ENCODE measurements at regions not wholly inside any gene's neighbourhood (a gene's known extent, or its start where the extent isn't known, plus 50 kb on each side); places are given as distances from the start of the nearest gene placed in this dataset.
"Not testable (repeated sequence)": the region's sequence is repeated elsewhere in the genome, so short reads cannot be mapped to it uniquely, and the experiment has no call there.

DNA sequence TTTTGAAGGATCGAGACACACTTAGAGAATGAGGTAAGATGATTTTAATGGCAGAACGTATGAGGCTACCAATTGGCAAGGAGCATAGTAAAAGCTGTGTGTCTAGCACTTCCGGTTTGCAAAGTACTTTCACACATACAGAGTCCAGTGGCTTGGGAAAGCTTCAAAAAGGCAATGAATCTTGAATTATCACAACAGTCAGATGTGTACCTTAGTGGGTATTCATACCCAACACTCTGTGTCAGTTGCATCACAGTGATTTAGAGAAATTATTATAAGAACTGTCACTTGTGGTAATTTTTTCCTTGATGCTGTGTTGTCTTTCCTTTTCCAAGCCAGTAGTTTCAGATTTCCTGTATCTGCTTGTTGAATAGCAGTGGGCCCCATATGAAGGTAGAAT is 424.1 kb downstream of the PCNX1 start:
- DNase-seq: no peak

GRCh38 chr14:71332476-71332875 is 425.2 kb downstream of the PCNX1 start:
- DNase-seq: no peak

DNA sequence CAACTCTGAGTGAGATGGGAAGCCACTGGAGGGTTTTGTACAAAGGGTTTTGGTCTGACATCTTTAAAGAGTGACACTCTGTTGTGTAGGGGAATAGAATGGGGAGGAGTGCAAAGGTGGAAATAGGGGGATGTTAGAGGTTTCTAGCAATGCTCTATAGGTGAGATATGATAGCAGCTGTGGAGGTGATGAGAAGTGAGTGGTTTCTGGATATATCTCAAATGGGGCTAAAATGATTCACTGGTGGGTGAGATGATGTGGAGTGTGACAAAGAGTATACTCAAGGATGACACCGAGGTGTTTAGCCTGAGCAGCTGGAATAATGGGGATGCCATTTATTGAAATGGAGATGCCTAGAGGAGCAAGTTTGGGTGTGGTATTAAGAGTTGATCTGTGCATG is 426.4 kb downstream of the PCNX1 start:
- DNase-seq: no peak

GRCh38 chr14:71336489-71337192 is 429.4 kb downstream of the PCNX1 start:
- no peak for DNase-seq

DNA sequence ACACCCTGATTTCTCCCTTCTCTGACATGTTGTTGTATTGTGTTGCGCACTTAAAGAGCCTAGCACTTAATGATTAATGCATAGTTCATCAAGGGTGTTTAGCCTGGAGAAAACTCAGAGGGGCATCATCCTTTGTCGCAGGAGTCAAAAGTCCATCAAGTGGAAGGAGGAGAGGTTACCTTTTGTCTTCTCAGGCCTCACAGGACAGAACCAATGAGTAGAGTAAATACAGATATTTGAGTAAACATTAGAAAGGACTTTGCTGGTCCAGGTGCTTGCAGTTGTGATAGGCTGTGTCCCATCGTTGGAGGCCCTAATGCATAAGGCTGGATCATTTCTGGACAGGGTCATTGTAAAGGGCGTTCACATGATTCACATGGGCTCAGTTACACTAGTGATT is 430.9 kb downstream of the PCNX1 start:
- no peak for DNase-seq

DNA sequence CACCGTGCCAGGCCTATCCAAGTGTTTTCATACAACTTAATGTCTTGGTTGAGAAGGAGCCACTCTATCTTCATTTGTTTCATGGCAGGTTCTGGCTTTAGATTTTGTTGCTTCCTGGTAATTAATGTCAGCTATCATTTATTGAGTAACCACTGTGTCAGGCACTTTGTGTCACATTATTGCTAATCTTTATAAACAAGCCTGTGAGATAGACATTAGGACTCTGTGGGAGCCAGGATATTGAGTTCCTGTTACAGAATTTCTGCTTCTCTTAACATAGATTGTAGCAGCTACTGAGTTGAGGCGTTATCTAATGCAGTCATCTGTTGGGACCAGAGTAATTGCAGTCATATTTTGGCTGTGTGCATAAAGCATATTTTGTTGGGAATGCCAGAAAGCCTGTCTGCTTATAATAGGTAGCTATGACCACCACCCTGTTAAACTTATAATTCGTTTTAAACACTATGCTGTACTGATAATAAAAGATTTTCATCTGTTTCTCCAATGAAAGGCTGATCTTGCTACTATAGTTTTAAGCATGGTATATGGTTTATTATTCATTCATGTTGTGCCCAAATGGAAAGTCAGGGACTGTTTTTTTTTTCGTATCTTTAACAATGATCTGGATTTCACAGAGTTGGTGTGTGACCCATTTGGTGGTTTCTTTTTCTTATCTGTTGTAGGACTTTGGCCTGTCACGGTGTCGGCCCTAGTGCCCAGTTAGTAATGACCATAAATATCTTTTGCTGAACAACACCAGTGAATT is 432.6 kb downstream of the PCNX1 start:
- DNase-seq: peak in 2 of 3 donors; percentile 16 to 52

DNA sequence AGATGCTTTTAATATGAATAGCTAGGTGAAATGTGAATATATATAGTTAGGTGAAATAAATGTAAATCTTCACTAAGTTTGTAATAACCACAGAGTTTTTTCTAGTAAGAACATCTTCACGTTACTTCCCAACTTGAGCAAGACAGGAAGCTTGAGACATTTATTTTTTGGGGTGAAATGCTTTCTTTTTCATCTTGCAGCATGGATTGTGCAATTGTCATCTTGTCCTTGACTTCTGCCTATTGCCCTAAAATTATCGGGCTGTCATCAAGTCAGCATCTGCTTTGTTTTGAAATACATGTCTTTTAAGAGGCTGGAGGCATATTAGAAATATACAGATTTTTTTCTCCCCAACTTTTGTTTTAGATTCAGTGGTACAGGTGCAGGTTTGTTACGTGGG is 433.9 kb downstream of the PCNX1 start:
- DNase-seq: peak; percentile 63 to 88 (median 79)

DNA sequence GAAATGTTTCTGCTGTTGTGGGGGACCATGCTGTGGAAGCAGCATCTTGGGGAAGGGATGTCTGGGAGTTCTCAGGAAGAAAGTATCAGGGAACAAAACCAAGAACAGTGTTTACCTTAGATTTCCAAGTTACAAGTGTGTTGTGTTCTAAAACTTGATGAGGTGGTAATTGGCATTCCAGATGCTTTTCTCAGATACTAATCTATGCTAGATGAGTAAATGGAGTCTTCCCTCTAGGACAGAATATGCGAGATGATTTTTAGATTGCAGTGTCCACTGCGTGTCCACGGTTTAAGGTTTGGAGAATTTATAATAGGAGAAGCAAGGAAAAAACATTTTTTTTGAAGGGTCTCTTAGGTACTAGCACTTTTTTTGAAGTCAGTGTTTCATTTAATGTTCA is 436.5 kb downstream of the PCNX1 start:
- no peak for DNase-seq

- no peak for DNase-seq
Measured at GRCh38 chr14:71344506-71344905, 437.2 kb downstream of the PCNX1 start.

GRCh38 chr14:71346685-71347084 is 439.4 kb downstream of the PCNX1 start:
- no peak for DNase-seq

- DNase-seq: no peak
Measured at GRCh38 chr14:71348394-71348793, 441.1 kb downstream of the PCNX1 start.

DNA sequence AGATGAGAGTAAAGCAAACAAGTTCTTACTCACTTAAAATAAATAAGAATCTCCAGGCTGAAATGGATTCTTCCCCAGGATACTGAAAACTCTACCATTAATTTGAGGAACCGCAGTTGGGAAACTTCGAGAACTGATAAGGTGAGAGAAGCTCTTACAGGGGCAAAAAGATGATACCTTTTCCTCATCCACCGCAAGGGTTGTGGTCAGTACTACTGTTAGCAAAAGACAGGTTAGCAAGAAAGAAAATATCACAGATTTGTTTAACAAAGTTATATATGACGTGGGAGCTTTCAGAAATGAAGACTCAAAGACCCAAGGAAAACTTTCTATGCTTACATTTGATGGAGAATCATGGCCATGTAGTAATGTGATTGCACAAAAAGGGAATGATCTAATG is 441.6 kb downstream of the PCNX1 start:
- no peak for DNase-seq

DNA sequence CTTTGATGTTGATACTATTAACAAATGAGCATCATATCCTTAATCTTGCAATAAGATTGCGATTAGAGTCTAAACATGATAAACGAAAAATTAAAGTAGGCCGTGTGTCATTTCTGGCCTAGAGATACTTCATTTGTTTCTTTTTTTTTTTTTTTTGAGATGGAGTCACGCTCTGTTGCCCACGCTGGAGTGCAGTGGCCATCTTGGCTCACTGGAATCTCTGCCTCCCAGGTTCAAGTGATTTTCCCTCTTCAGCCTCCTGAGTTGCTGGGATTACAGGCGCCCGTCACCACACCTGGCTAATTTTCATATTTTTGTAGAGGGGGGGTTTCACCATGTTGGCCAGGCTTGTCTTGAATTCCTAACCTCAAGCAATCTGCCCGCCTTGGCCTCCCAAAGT is 446.9 kb downstream of the PCNX1 start:
- no peak for DNase-seq

GRCh38 chr14:71354801-71355200 is 447.5 kb downstream of the PCNX1 start:
- no peak for DNase-seq

DNA sequence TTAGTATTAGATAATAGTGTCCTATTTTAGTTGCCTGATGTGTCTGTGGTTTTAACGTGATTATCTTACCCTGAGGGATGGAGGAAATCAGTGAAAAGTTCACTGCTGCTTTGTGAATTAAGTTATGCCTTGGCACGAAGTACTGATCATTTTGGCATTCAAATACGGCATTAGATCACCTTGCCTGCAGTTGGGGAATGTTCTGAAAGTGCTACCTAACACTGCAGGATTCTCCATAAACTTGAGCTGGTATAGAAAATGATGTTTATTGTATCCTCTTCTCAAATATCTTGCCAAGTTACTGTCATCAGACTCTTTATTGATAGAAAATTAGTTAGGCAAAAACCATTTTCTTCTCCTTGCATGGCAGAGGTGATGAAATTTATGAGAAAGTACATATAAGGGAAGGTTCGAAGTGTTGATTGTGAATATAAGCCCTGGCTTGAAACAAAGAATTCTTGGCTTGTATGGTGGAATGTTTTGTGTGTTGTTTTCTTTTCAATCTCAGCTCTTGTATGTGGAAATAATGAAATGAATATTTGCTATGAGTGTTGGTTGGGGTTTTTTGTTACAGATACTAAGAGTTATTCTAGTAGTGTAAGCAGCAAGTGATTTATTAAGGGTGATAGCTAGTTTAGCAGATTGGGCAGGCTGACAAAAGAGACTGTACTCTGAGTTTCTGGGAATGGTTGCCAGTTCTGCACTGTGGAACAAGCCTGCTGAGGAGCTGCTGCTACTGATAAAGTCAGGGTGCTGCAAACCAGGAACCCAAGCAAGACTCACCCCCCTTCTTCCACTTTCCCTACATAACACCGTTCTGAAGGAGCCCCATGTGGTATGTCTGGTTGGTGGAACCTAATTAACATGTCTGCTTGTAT is 448.3 kb downstream of the PCNX1 start:
- DNase-seq: no peak

DNA sequence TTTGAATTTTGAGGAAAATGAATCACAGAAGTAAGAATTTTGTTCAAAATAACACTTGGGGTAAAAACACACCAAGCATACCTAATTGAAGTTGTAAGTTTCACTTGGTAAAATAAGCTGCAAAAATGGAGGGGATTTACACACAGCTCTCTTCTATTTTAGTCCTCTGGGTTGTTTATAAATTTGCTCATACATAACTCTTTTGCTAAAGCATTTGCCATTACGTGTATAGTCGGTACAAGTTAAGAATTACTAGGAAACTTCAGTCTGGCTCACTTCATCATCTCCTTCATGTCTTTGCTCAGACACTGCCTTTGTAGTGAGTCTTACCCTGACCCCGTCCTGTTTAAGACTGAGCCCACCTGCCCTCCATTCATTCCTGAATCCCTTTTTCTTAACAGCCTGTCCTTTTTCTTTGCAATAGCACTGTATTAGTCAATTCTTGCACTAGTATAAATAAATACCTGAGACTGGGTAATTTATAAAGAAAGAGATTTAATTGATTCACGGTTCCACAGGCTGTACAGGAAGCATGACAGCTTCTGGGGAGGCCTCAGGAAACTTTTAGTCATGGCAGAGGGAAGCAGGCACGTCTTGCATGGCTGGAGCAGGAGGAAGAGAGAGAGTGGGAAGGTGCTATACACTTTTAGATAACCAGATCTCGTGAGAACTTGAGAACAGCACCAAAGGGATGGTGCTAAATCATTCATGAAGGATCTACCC is 451.1 kb downstream of the PCNX1 start:
- DNase-seq: no peak

DNA sequence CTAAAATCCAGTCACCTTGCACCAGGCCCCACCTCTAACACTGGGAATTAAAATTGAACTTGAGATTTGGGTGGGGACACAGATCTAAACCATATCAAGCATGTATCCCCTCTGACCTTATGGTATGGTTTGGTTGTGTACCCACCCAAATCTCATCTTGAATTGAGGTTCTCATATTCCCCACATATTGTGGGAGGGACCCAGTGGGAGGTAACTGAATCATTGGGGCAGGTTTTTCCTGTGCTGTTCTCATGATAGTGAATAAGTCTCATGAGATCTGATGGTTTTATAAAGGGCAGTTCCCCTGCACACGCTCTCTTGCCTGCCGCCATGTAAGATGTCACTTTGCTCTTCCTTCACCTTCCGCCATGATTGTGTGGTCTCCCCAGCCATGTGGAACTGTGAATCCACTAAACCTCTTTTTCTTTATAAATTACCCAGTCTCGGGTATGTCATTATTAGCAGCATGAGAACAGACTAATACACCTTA is 451.7 kb downstream of the PCNX1 start:
- DNase-seq: not testable (repeated sequence)

DNA sequence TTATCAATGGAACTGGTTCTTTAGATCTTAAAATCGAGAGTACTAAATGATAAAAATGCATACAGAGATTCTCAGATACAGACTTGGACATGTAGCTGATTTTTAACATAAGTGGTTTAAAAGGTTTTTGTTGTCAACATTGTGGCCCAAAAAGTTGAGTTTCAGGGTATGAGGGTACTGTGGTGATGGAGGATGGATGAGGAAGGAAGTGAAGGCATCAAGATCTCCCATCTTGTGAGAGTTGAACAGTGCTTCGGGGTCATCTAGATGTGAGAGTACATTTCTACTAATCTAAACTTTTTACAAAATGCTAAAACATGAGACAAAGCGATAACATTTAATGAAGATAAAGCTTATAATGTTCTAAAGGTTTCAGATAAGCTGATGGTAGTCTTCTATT is 452.6 kb downstream of the PCNX1 start:
- no peak for DNase-seq

- peak; percentile 69 to 81 (median 69) for DNase-seq
Measured at GRCh38 chr14:71361336-71361735, 454.1 kb downstream of the PCNX1 start.

DNA sequence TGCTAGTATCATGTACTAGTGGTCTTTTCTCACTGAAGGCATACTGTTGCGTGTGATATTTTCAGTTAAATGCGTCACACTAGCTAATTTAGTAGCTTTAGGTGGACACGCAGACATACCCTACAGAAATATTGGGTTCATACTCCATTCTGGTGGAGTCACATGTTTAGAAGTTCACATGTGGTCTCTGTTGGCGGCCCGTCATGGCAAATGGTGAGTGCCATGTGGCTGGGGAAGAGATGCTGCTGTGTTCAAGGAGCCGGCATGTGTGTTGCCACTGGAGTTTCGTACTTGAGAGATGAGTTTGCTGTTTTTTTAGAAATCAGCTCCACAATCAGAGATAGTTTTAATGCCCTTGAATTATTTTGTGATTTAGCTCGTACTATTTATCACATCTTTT is 454.6 kb downstream of the PCNX1 start:
- no peak for DNase-seq

DNA sequence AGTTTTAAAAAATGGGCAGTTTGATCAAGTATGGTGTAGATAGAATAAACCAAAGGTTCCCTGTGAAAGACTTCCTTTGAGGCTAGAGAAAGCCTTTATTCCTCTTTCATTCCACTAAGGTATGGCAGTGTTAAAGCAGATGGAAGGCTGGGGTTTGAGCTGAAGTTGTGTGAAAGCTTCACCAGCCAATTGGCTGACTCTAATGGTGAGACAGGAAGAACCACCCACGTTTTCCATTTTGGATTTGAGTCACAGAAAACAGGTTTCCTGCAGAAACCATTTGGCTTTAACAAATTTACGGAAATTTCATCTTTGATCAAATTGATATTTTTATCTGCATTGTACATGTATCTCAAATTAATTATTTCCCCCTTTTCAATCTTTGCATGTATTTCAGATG is 455.0 kb downstream of the PCNX1 start:
- DNase-seq: peak in 1 of 3 donors; percentile 29

DNA sequence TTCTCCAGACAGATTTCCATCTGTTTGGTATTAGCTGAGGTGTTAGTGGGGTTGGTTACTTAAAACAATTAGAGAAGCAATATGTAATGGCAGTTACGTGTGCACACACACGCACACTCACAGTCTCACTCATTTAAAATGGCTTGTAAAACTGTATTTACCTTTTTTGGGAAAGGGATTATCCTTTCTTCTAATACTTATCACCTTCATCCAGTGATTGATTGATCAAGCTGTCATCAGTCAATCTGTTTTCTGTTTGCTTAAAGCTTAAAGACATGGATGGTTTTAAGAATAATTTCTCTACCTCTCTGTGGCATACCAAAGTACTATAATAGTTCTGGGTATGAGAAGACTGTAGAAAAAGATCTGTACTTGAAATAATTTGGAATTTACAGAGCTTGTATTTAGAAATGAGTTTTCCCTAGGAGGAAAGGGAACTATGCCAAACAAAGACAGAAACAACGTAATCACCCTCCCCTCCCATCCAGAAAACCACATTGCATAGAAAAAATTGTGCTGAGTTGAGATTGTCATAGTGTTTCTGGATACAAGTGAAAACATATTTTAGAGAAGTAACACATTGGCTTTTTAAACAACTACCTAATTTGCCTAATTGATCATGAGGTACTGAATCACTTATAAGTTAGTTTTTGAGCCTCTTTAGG is 455.8 kb downstream of the PCNX1 start:
- peak; percentile 72 to 92 (median 86) for DNase-seq

Measured in suppressor macrophage treated with lipopolysaccharide for 1 hour (primary cell).